Liver (tissue), 8 donors: ENCODE measurements at regions not wholly inside any gene's neighbourhood (a gene's known extent, or its start where the extent isn't known, plus 50 kb on each side); places are given as distances from the start of the nearest gene placed in this dataset.

Source experiments
- DNase-seq: peaks from one replicate; pipeline ENCODE4 v3.0.0-alpha.2; 2017; ENCODE audit warnings: low spot score
- H3K27ac ChIP-seq, 2 donors: one replicate each; pipeline ENCODE4 v1.7.0; 2013; ENCODE audit warnings: inconsistent platforms in 2 of 2, low read length in 2 of 2, control low read depth in 1 of 2, low read depth in 1 of 2, mild to moderate bottlenecking in 1 of 2
- H3K27me3 ChIP-seq, 4 donors: one replicate each; pipeline versions ENCODE4 v1.6.1 to v1.7.0; 2013; ENCODE audit warnings: low read length in 3 of 4, inconsistent platforms in 1 of 4, mild to moderate bottlenecking in 1 of 4, moderate library complexity in 1 of 4; ENCODE audit not compliant: control insufficient read depth in 4 of 4, insufficient read depth in 4 of 4
- H3K36me3 ChIP-seq, 4 donors: one replicate each; pipeline versions ENCODE4 v1.6.1 to v1.7.0; 2013; ENCODE audit warnings: low read length in 3 of 4, mild to moderate bottlenecking in 3 of 4, low read depth in 1 of 4, moderate library complexity in 1 of 4; ENCODE audit not compliant: control insufficient read depth in 4 of 4, insufficient read depth in 3 of 4
- H3K4me1 ChIP-seq, 4 donors: one replicate each; pipeline versions ENCODE4 v1.6.1 to v1.7.0; 2013; ENCODE audit warnings: low read length in 3 of 4, mild to moderate bottlenecking in 3 of 4, moderate library complexity in 1 of 4; ENCODE audit not compliant: control insufficient read depth in 4 of 4, insufficient read depth in 4 of 4
- H3K4me3 ChIP-seq, 3 donors: one replicate each; pipeline versions ENCODE4 v1.6.1 to v1.7.0; 2013; ENCODE audit warnings: low read length in 3 of 3, control low read depth in 1 of 3, low read depth in 1 of 3, mild to moderate bottlenecking in 1 of 3
- H3K9ac ChIP-seq, 2 donors: one replicate each; pipeline ENCODE4 v1.7.0; 2013; ENCODE audit warnings: low read length in 2 of 2, mild to moderate bottlenecking in 2 of 2, moderate library complexity in 2 of 2, control low read depth in 1 of 2, low read depth in 1 of 2
- H3K9me3 ChIP-seq, 4 donors: one replicate each; pipeline versions ENCODE4 v1.6.1 to v1.7.0; 2013; ENCODE audit warnings: low read length in 3 of 4; ENCODE audit not compliant: control insufficient read depth in 4 of 4
- EGR1 ChIP-seq, 2 donors: IDR thresholded peaks; 2 replicates each; pipeline ENCODE4 v1.6.1; 2016 to 2018; ENCODE audit warnings: antibody characterized with exemption in 2 of 2, low read depth in 2 of 2
- FOXA1 ChIP-seq: IDR thresholded peaks from 2 replicates; pipeline ENCODE4 v1.6.1; 2016; ENCODE audit warnings: antibody characterized with exemption
- FOXA2 ChIP-seq: IDR thresholded peaks from 2 replicates; pipeline ENCODE4 v1.6.1; 2016; ENCODE audit warnings: antibody characterized with exemption
- GABPA ChIP-seq, 2 donors: IDR thresholded peaks in 1 of 2; conservative IDR thresholded peaks in 1 of 2; 2 replicates each; pipeline ENCODE4 v1.6.1; 2016; ENCODE audit warnings: antibody characterized with exemption in 2 of 2, mild to moderate bottlenecking in 1 of 2, moderate library complexity in 1 of 2
- HNF4G ChIP-seq: IDR thresholded peaks from 2 replicates; pipeline ENCODE4 v1.6.1; 2016; ENCODE audit warnings: antibody characterized with exemption
- JUND ChIP-seq, 2 donors: IDR thresholded peaks; 2 replicates each; pipeline ENCODE4 v1.6.1; 2016; ENCODE audit warnings: antibody characterized with exemption in 2 of 2
- NR2F2 ChIP-seq: IDR thresholded peaks from 2 replicates; pipeline ENCODE4 v1.6.1; 2016; ENCODE audit warnings: antibody characterized with exemption
- RAD21 ChIP-seq, 2 donors: IDR thresholded peaks; 2 replicates each; pipeline ENCODE4 v1.6.1; 2016; ENCODE audit warnings: antibody characterized with exemption in 2 of 2, mild to moderate bottlenecking in 2 of 2
- RXRA ChIP-seq, 2 donors: IDR thresholded peaks; 2 replicates each; pipeline ENCODE4 v1.6.1; 2017 to 2018; ENCODE audit warnings: antibody characterized with exemption in 2 of 2, mild to moderate bottlenecking in 1 of 2
- SP1 ChIP-seq: IDR thresholded peaks from 2 replicates; pipeline ENCODE4 v1.6.1; 2018; ENCODE audit warnings: antibody characterized with exemption, mild to moderate bottlenecking
- TAF1 ChIP-seq: conservative IDR thresholded peaks from 2 replicates; pipeline ENCODE4 v1.6.1; 2016; ENCODE audit warnings: antibody characterized with exemption, mild to moderate bottlenecking
- YY1 ChIP-seq: IDR thresholded peaks from 2 replicates; pipeline ENCODE4 v1.6.1; 2016; ENCODE audit warnings: antibody characterized with exemption, mild to moderate bottlenecking
- WGBS: extraction: QIAGEN DNeasy Blood & Tissue Kit; methylation state at CpG from one replicate; pipeline ENCODE4 v1.1.7; 2013; 5-methylcytosine and 5-hydroxymethylcytosine counted together
- TF ChIP-seq, protein P1 (sequence below): fragments of 150-350 bp; IDR thresholded peaks from 2 replicates; pipeline ENCODE4 v1.5.1; 2017; ENCODE audit warnings: improper control_type of control experiment, low read depth, low read length; ENCODE audit not compliant: missing input control
- TF ChIP-seq, protein P2 (sequence below): IDR thresholded peaks from 2 replicates; pipeline ENCODE4 v1.6.1; 2016; ENCODE audit warnings: antibody characterized with exemption
- TF ChIP-seq, protein P3 (sequence below): IDR thresholded peaks from 2 replicates; pipeline ENCODE4 v1.6.1; 2016; ENCODE audit warnings: antibody characterized with exemption
- TF ChIP-seq, protein P4 (sequence below): IDR thresholded peaks from 2 replicates; pipeline ENCODE4 v1.6.1; 2016; ENCODE audit warnings: antibody characterized with exemption, mild to moderate bottlenecking
- donor health status: healthy.
- donor health status: healthy.
- donor health status: healthy.
- donor health status: healthy.
- donor health status: healthy.

DNA sequence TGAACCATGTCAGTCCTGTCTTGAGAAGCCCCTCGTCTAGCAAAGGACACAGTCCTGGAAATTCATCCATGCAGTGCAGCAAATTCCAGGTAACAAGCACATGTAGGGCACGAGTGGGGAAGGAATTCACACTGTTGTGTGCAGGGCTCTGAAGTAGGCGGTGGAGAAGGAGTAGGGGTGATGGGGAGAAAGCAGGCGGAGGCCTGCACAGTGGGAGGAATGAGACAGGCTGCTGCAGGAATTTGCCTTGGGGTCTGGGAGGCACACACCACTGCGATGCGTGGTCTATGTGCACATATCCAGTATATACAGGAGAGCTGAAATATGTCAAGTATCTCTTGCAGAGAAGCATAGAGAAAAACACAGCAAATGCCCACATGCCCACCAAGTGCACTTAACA lies 249.2 kb upstream of the IRX2 start (continued):
- TF ChIP-seq, protein P1, sequence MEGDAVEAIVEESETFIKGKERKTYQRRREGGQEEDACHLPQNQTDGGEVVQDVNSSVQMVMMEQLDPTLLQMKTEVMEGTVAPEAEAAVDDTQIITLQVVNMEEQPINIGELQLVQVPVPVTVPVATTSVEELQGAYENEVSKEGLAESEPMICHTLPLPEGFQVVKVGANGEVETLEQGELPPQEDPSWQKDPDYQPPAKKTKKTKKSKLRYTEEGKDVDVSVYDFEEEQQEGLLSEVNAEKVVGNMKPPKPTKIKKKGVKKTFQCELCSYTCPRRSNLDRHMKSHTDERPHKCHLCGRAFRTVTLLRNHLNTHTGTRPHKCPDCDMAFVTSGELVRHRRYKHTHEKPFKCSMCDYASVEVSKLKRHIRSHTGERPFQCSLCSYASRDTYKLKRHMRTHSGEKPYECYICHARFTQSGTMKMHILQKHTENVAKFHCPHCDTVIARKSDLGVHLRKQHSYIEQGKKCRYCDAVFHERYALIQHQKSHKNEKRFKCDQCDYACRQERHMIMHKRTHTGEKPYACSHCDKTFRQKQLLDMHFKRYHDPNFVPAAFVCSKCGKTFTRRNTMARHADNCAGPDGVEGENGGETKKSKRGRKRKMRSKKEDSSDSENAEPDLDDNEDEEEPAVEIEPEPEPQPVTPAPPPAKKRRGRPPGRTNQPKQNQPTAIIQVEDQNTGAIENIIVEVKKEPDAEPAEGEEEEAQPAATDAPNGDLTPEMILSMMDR: no peak

DNA sequence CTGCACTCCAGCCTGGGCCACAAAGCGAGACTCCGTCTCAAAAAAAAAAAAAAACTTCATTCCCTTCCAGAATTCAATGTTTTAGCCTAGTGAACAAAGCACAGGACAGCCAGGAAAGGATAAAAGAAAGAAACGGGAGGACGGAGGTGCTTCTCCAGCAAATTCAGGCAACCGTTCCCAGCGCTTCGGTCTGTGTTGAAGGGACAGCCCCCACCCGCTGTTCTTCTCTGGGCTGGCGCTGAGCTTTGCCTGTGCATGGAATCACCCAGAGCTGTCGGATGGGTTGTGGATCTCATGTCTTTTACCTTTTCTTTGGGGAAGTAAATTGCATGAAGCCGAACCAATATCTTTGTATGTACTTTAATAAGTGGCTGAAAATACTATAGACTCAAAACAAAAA lies 248.4 kb upstream of the IRX2 start:
- Histone ChIP-seq H3K4me1 (no peaks in the 10 kb centered on the region), H3K27me3 (no peaks in the 10 kb centered on the region), H3K9ac (no peak overlapping the region), H3K4me3 (no peak overlapping the region), H3K9me3 (peaks cover 0 to 3% (median 1%) of the 10 kb centered on the region in 4 donors), H3K36me3 (no peaks in the 10 kb centered on the region), H3K27ac (no peak overlapping the region)
- no peak for TF ChIP-seq YY1
- TF ChIP-seq, protein P2, sequence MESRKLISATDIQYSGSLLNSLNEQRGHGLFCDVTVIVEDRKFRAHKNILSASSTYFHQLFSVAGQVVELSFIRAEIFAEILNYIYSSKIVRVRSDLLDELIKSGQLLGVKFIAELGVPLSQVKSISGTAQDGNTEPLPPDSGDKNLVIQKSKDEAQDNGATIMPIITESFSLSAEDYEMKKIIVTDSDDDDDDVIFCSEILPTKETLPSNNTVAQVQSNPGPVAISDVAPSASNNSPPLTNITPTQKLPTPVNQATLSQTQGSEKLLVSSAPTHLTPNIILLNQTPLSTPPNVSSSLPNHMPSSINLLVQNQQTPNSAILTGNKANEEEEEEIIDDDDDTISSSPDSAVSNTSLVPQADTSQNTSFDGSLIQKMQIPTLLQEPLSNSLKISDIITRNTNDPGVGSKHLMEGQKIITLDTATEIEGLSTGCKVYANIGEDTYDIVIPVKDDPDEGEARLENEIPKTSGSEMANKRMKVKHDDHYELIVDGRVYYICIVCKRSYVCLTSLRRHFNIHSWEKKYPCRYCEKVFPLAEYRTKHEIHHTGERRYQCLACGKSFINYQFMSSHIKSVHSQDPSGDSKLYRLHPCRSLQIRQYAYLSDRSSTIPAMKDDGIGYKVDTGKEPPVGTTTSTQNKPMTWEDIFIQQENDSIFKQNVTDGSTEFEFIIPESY: no peak
- no peak for TF ChIP-seq NR2F2
- TF ChIP-seq GABPA (IDR thresholded peaks at IDR 0.05 in 1 of 2, conservative IDR thresholded peaks at IDR 0.05 in 1 of 2): no peak
- no peak for TF ChIP-seq RXRA (IDR thresholded peaks at IDR 0.05)
- no peak for TF ChIP-seq RAD21 (IDR thresholded peaks at IDR 0.05)
- TF ChIP-seq FOXA2: no peak
- TF ChIP-seq EGR1 (IDR thresholded peaks at IDR 0.05; ENCODE audit: low read depth in 2 of 2): no peak
- no peak for TF ChIP-seq TAF1
- no peak for TF ChIP-seq FOXA1
- TF ChIP-seq, protein P3, sequence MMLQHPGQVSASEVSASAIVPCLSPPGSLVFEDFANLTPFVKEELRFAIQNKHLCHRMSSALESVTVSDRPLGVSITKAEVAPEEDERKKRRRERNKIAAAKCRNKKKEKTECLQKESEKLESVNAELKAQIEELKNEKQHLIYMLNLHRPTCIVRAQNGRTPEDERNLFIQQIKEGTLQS: no peak
- TF ChIP-seq JUND (IDR thresholded peaks at IDR 0.05): no peak
- TF ChIP-seq, protein P1: no peak
- no peak for DNase-seq
- WGBS: 86% methylated on average over 11 of the region's 11 CpGs

DNA sequence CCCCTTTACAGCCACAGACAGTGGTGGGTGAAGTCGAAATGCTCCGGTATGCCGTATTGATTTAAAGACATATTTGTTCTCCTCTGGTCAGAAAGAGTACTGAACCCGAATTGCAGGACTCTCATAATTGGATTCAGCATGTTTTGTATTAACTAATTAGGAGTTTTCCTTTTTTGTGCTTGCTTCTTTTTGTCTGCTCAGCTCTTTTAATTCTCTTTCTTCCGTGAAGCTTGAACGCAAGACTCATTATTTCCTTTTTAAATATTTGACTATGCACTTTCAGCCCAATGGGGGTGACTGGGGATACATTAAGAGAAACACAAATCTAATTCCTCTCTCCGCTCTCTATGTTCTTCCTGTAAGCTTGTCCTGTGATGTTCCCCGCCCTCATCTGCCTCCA lies 246.6 kb upstream of the IRX2 start:
- H3K27ac ChIP-seq: no peak overlapping the region
- DNase-seq: no peak
- WGBS: 63% methylated on average over 8 of the region's 8 CpGs
- no peak overlapping the region for H3K4me3 ChIP-seq
- H3K9ac ChIP-seq: no peak overlapping the region
- no peaks in the 10 kb centered on the region for H3K4me1 ChIP-seq
- no peaks in the 10 kb centered on the region for H3K36me3 ChIP-seq
- no peaks in the 10 kb centered on the region for H3K27me3 ChIP-seq
- H3K9me3 ChIP-seq: peaks cover 0 to 3% (median 1%) of the 10 kb centered on the region in 4 donors
- no peak for TF ChIP-seq RXRA (IDR thresholded peaks at IDR 0.05)
- TF ChIP-seq, protein P1: no peak
- TF ChIP-seq, protein P4, sequence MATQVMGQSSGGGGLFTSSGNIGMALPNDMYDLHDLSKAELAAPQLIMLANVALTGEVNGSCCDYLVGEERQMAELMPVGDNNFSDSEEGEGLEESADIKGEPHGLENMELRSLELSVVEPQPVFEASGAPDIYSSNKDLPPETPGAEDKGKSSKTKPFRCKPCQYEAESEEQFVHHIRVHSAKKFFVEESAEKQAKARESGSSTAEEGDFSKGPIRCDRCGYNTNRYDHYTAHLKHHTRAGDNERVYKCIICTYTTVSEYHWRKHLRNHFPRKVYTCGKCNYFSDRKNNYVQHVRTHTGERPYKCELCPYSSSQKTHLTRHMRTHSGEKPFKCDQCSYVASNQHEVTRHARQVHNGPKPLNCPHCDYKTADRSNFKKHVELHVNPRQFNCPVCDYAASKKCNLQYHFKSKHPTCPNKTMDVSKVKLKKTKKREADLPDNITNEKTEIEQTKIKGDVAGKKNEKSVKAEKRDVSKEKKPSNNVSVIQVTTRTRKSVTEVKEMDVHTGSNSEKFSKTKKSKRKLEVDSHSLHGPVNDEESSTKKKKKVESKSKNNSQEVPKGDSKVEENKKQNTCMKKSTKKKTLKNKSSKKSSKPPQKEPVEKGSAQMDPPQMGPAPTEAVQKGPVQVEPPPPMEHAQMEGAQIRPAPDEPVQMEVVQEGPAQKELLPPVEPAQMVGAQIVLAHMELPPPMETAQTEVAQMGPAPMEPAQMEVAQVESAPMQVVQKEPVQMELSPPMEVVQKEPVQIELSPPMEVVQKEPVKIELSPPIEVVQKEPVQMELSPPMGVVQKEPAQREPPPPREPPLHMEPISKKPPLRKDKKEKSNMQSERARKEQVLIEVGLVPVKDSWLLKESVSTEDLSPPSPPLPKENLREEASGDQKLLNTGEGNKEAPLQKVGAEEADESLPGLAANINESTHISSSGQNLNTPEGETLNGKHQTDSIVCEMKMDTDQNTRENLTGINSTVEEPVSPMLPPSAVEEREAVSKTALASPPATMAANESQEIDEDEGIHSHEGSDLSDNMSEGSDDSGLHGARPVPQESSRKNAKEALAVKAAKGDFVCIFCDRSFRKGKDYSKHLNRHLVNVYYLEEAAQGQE: no peak
- no peak for TF ChIP-seq NR2F2
- no peak for TF ChIP-seq FOXA2
- TF ChIP-seq EGR1 (IDR thresholded peaks at IDR 0.05; ENCODE audit: low read depth in 2 of 2): no peak
- no peak for TF ChIP-seq HNF4G
- no peak for TF ChIP-seq JUND (IDR thresholded peaks at IDR 0.05)
- TF ChIP-seq GABPA (IDR thresholded peaks at IDR 0.05 in 1 of 2, conservative IDR thresholded peaks at IDR 0.05 in 1 of 2): no peak
- TF ChIP-seq SP1: no peak
- TF ChIP-seq, protein P2: no peak
